Breast epithelium (tissue), 4 donors: ENCODE measurements at regions not wholly inside any gene's neighbourhood (a gene's known extent, or its start where the extent isn't known, plus 50 kb on each side); places are given as distances from the start of the nearest gene placed in this dataset.
A peak's percentile ranks its signal among the peaks of the same experiment; 100 is the strongest.

Experiments
- DNase-seq, 2 donors: peaks; one replicate each; pipeline ENCODE4 v3.0.0-alpha.2; 2019; ENCODE audit warnings: low spot score in 2 of 2
- H3K27ac ChIP-seq, 2 donors: fragments of 200-600 bp; sonication (generic) in 1 of 2; one replicate each; pipeline ENCODE4 v1.5.1; 2016 to 2019; ENCODE audit warnings: mild to moderate bottlenecking in 1 of 2
- H3K27me3 ChIP-seq, 2 donors: fragments of 200-600 bp; sonication (generic) in 1 of 2; one replicate each; pipeline versions ENCODE4 v1.5.1 to v1.6.0; 2017 to 2019; ENCODE audit warnings: control low read depth in 1 of 2, mild to moderate bottlenecking in 1 of 2
- H3K36me3 ChIP-seq: fragments of 200-600 bp; one replicate; pipeline ENCODE4 v1.5.1; 2019
- H3K4me1 ChIP-seq, 2 donors: fragments of 200-600 bp; sonication (generic); one replicate each; pipeline ENCODE4 v1.5.1; 2016 to 2019; ENCODE audit warnings: control low read depth in 1 of 2
- H3K4me3 ChIP-seq, 3 donors: fragments of 200-600 bp; sonication (generic); 1 replicate in 2 of 3; 2 replicates in 1 of 3; pipeline ENCODE4 v1.5.1; 2016 to 2019; ENCODE audit warnings: mild to moderate bottlenecking in 3 of 3, moderate library complexity in 2 of 3
- H3K9me3 ChIP-seq, 2 donors: fragments of 200-600 bp; sonication (generic) in 1 of 2; one replicate each; pipeline ENCODE4 v1.5.1; 2016 to 2019; ENCODE audit warnings: control low read depth in 1 of 2
- POLR2A ChIP-seq: fragments of 450-650 bp; IDR thresholded peaks from one replicate; pipeline ENCODE4 v1.6.1; 2016; ENCODE audit warnings: antibody characterized with exemption, mild to moderate bottlenecking, moderate library complexity
- POLR2AphosphoS5 ChIP-seq, 3 donors: sonication (generic); formaldehyde crosslinking; IDR thresholded peaks; one replicate each; pipeline ENCODE4 v1.6.1; 2017; ENCODE audit warnings: antibody characterized with exemption in 3 of 3
- intact Hi-C: fragments of 100-400 bp; cut with DNase I; formaldehyde crosslinking; loops from one replicate; pipeline ENCODE4 v1.15.1; 2023; ENCODE audit warnings: low total_unique reads
- TF ChIP-seq, protein P1 (sequence below), 3 donors: fragments of 450-650 bp; IDR thresholded peaks; one replicate each; pipeline ENCODE4 v1.5.1; 2016 to 2017; ENCODE audit warnings: antibody characterized with exemption in 3 of 3, mild to moderate bottlenecking in 3 of 3, moderate library complexity in 3 of 3

DNA sequence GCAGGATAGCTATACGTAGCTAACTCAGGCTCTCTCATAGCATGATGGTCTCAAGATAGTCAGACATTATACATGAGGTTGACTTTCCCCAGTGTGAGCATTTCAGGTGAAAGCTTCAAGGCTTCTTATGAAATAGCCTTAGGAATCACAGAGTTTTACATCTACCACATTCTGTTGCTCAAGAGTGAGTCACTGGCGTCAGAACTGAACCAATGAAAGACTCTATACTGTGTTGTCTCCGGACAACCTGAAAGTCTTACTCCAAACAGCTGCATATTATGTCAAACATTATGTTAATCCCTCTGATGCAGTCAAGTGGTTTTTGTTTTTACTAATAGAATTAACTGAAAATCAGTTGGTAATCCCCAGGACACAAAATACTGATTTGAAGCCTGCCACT is 79.8 kb upstream of the TRDN start:
- Histone ChIP-seq H3K9me3 (no peaks in the 10 kb centered on the region), H3K4me1 (no peaks in the 10 kb centered on the region), H3K27me3 (no peaks in the 10 kb centered on the region), H3K4me3 (no peak overlapping the region), H3K36me3 (no peaks in the 10 kb centered on the region), H3K27ac (no peak overlapping the region)
- TF ChIP-seq POLR2AphosphoS5 (IDR thresholded peaks at IDR 0.05) (no peak), POLR2A (no peak)
- TF ChIP-seq, protein P1, sequence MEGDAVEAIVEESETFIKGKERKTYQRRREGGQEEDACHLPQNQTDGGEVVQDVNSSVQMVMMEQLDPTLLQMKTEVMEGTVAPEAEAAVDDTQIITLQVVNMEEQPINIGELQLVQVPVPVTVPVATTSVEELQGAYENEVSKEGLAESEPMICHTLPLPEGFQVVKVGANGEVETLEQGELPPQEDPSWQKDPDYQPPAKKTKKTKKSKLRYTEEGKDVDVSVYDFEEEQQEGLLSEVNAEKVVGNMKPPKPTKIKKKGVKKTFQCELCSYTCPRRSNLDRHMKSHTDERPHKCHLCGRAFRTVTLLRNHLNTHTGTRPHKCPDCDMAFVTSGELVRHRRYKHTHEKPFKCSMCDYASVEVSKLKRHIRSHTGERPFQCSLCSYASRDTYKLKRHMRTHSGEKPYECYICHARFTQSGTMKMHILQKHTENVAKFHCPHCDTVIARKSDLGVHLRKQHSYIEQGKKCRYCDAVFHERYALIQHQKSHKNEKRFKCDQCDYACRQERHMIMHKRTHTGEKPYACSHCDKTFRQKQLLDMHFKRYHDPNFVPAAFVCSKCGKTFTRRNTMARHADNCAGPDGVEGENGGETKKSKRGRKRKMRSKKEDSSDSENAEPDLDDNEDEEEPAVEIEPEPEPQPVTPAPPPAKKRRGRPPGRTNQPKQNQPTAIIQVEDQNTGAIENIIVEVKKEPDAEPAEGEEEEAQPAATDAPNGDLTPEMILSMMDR (IDR thresholded peaks at IDR 0.05): no peak
- no peak for DNase-seq
- intact Hi-C loops: no loop called here

DNA sequence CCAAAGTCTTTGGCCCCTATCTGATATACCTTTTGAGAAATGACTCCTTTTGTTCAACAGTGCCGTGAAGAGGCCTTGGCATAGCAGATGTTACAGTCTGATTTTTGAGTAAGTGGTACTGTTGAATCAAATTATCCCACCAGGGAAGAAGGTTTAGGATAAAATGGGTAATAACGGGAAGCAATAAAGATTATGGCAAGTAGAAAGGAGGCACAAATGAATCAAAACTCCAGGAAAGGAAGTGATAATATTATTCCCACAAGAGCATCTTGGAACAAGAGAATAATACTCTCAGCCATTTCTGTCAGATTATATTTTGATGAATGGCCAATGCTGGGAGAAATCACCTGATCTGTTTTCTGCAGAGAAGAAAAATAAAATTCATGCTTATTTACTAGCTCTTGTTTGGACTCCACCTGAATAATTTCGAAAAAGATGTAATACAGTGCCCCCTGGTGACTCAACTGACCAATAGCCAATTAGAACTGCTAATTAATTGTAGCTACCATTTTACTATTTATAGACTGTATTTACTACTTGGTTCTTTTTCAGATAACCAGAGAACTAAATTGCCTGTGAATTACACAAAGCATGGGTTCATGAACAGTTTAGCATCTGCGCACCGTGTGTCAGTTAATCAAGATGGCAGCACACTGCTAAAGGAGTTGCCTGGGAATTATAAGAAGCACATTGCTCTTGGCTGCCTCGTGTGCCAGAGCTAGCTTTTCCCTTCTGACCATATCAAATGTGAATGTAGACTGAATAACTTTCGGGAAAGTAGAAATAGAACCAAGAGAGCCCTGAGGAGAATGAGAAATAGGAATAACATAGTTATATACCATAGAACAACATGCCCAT is 78.5 kb upstream of the TRDN start:
- H3K27me3 ChIP-seq: no peaks in the 10 kb centered on the region
- TF ChIP-seq POLR2A: no peak
- TF ChIP-seq, protein P1 (IDR thresholded peaks at IDR 0.05): peak; percentile 28 to 43 (median 33)
- no peak overlapping the region for H3K4me3 ChIP-seq
- DNase-seq: no peak
- no peak overlapping the region for H3K27ac ChIP-seq
- no peaks in the 10 kb centered on the region for H3K4me1 ChIP-seq
- intact Hi-C loops: no loop called here
- no peaks in the 10 kb centered on the region for H3K36me3 ChIP-seq
- H3K9me3 ChIP-seq: no peaks in the 10 kb centered on the region

DNA sequence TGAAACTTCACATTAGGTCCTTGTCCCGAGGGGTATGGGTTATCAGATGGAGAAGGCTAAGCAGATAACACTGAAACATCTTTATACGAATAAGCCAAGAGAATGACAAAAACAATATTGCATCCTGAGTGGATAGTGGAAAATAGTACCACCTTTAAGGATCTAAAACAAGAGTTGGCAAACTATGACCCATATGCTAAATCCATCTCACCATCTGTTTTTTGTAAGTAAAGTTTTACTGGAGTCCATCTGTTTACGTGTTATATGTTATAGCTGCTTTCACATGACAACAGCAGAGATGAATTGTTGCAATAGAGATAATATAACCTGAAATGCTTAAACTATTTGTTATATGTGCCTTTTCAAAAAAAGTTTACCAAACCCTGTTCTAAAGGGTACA is 76.1 kb upstream of the TRDN start:
- Histone ChIP-seq H3K9me3 (no peaks in the 10 kb centered on the region), H3K27me3 (no peaks in the 10 kb centered on the region), H3K36me3 (no peaks in the 10 kb centered on the region), H3K4me1 (no peaks in the 10 kb centered on the region), H3K27ac (no peak overlapping the region), H3K4me3 (no peak overlapping the region)
- TF ChIP-seq POLR2AphosphoS5 (IDR thresholded peaks at IDR 0.05) (no peak), POLR2A (no peak)
- TF ChIP-seq, protein P1 (IDR thresholded peaks at IDR 0.05): no peak
- intact Hi-C loops: no loop called here
- DNase-seq: no peak

- no peak overlapping the region for H3K27ac ChIP-seq
- no peak for DNase-seq
- no peaks in the 10 kb centered on the region for H3K27me3 ChIP-seq
- no peaks in the 10 kb centered on the region for H3K36me3 ChIP-seq
- no peaks in the 10 kb centered on the region for H3K4me1 ChIP-seq
- intact Hi-C loops: no loop called here
- H3K4me3 ChIP-seq: no peak overlapping the region
- TF ChIP-seq, protein P1 (IDR thresholded peaks at IDR 0.05): no peak
- H3K9me3 ChIP-seq: no peaks in the 10 kb centered on the region
These were observed 66.2 kb upstream of the TRDN start for GRCh38 chr6:123702943-123703342.

DNA sequence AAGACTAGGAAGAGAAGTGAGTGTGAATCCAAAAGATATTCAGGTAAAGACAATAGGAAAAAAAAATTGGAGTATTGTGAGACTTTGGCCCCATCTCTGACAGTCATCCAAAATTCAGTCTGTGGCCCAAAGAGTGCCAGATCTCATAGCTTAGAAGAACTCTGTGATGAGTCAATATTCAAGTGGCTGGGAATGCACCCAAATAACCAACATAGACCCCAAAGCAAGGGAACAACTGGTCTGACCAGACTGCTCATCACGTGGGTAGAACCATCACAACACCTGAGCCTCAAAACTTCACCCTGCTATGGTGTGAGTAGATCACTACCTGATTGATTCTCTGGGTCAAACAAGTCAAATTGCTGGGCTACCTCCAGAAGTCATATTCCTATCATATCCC is 51.1 kb upstream of the TRDN start:
- no peak overlapping the region for H3K27ac ChIP-seq
- no peak for DNase-seq
- H3K36me3 ChIP-seq: no peaks in the 10 kb centered on the region
- no peaks in the 10 kb centered on the region for H3K27me3 ChIP-seq
- H3K4me3 ChIP-seq: no peak overlapping the region
- TF ChIP-seq POLR2A (no peak), POLR2AphosphoS5 (IDR thresholded peaks at IDR 0.05) (no peak)
- TF ChIP-seq, protein P1 (IDR thresholded peaks at IDR 0.05): no peak
- H3K4me1 ChIP-seq: no peaks in the 10 kb centered on the region
- no peaks in the 10 kb centered on the region for H3K9me3 ChIP-seq
- intact Hi-C loops: no loop called here
